VCaP (cell line): ENCODE measurements at regions not wholly inside any gene's neighbourhood (a gene's known extent, or its start where the extent isn't known, plus 50 kb on each side); places are given as distances from the start of the nearest gene placed in this dataset.

ENCODE experiments used
- H3K27ac ChIP-seq: fragments of 450-650 bp; 2 replicates; pipeline ENCODE4 v1.5.1; 2017
- TF ChIP-seq, protein P1 (sequence below): fragments of 450-650 bp; conservative IDR thresholded peaks from 2 replicates; pipeline ENCODE4 v1.5.1; 2017; ENCODE audit warnings: mild to moderate bottlenecking, moderate library complexity

- TF ChIP-seq, protein P1, sequence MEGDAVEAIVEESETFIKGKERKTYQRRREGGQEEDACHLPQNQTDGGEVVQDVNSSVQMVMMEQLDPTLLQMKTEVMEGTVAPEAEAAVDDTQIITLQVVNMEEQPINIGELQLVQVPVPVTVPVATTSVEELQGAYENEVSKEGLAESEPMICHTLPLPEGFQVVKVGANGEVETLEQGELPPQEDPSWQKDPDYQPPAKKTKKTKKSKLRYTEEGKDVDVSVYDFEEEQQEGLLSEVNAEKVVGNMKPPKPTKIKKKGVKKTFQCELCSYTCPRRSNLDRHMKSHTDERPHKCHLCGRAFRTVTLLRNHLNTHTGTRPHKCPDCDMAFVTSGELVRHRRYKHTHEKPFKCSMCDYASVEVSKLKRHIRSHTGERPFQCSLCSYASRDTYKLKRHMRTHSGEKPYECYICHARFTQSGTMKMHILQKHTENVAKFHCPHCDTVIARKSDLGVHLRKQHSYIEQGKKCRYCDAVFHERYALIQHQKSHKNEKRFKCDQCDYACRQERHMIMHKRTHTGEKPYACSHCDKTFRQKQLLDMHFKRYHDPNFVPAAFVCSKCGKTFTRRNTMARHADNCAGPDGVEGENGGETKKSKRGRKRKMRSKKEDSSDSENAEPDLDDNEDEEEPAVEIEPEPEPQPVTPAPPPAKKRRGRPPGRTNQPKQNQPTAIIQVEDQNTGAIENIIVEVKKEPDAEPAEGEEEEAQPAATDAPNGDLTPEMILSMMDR, result no peak
Observed at GRCh38 chr2:239526666-239527415, 126.0 kb upstream of the HDAC4 start.

GRCh38 chr2:239526038-239526437 is 125.2 kb upstream of the HDAC4 start:
- TF ChIP-seq, protein P1, result no peak

More at GRCh38 chr2:239526666-239527415, 126.0 kb upstream of the HDAC4 start:
- H3K27ac ChIP-seq, result no peak overlapping the region

DNA sequence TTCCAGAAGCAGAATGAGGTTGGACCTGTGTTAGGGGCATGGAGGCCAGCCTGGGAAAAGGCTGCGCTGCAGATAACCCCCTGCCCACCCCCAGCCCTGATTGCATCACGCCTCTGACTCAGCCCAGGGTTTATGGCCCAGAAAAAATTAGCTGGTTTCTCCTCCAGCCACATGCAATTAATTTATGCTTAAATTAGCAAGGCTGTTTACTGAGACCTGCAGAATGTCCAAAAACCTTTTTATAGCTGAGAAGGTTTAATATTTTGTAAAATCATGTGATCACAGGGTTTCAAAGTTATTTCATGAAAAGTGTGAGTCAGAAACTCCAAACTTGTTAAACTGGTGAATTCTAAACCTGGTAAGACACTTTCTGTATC is 123.1 kb upstream of the HDAC4 start:
- no peak overlapping the region for H3K27ac ChIP-seq
- TF ChIP-seq, protein P1, result no peak

More at GRCh38 chr2:239526038-239526437, 125.2 kb upstream of the HDAC4 start:
- H3K27ac ChIP-seq, result no peak overlapping the region

- H3K27ac ChIP-seq, result no peak overlapping the region
- TF ChIP-seq, protein P1, result no peak
Observed at GRCh38 chr2:239523147-239523953, 122.5 kb upstream of the HDAC4 start.

DNA sequence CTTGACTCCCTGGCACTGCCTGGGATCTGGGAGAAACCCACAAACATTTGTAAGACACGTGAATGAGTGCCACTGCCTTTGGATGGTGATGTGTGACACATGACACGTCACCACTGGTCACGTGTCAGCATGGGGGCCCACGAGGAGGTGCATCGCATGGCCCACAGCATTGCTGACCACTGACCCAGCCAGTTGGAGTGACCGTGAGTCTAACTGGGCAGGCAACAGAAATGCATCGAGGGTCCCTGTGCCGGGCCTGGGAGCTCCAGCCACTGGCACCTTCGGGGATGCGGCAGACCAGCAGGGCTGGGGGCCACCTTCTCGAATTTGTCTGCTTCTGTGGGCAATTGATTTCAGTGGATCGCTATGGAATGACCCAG is 121.9 kb upstream of the HDAC4 start:
- H3K27ac ChIP-seq, result no peak overlapping the region
- TF ChIP-seq, protein P1, result no peak

- H3K27ac ChIP-seq, result no peak overlapping the region
- TF ChIP-seq, protein P1, result no peak
Observed at GRCh38 chr2:239522002-239522739, 121.4 kb upstream of the HDAC4 start.

DNA sequence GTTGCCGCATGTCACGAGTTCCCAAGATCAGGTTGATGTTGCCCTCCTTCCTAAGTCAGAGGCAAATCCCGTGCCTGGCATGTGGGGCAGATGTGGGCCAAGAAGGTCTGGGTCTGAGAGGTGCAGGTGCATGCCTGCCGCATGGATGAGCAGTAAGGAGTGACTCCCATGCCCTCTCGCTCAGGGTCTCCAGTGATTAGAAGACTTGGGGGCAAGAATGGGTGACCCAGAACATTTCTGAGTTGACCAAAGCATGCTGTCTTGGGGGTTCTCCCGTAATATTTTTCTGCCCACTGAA is 120.6 kb upstream of the HDAC4 start:
- no peak overlapping the region for H3K27ac ChIP-seq
- TF ChIP-seq, protein P1, result no peak
